GM18498 (cell line): ENCODE measurements at regions not wholly inside any gene's neighbourhood (a gene's known extent, or its start where the extent isn't known, plus 50 kb on each side); places are given as distances from the start of the nearest gene placed in this dataset.
"Not testable (repeated sequence)": the region's sequence is repeated elsewhere in the genome, so short reads cannot be mapped to it uniquely, and the experiment has no call there.

Experiments used
- ATAC-seq: cut with Tn5 transposase; IDR thresholded peaks from one replicate; pipeline ENCODE4 v1.9.1; 2021; ENCODE audit warnings: mild to moderate bottlenecking, moderate library complexity; ENCODE audit not compliant: unreplicated experiment

- ATAC-seq = no peak
These were observed 284.3 kb upstream of the IRX4 start for GRCh38 chr5:2166979-2167377.

- ATAC-seq = no peak
These were observed 283.7 kb upstream of the IRX4 start for GRCh38 chr5:2166306-2166978.

- ATAC-seq = no peak
These were observed 283.0 kb upstream of the IRX4 start for GRCh38 chr5:2165615-2166305.

GRCh38 chr5:2165203-2165602, 282.5 kb upstream of the IRX4 start:
- ATAC-seq = no peak

GRCh38 chr5:2164586-2164985, 281.9 kb upstream of the IRX4 start:
- no peak for ATAC-seq

GRCh38 chr5:2163940-2164490, 281.3 kb upstream of the IRX4 start:
- ATAC-seq = no peak

GRCh38 chr5:2163060-2163856, 280.5 kb upstream of the IRX4 start:
- no peak for ATAC-seq

- no peak for ATAC-seq
These were observed 278.1 kb upstream of the IRX4 start for GRCh38 chr5:2160811-2161210.

GRCh38 chr5:2158767-2159166, 276.0 kb upstream of the IRX4 start:
- ATAC-seq = no peak

- no peak for ATAC-seq
These were observed 275.4 kb upstream of the IRX4 start for GRCh38 chr5:2158109-2158508.

- ATAC-seq = no peak
These were observed 274.6 kb upstream of the IRX4 start for GRCh38 chr5:2157372-2157771.

GRCh38 chr5:2156358-2157059, 273.8 kb upstream of the IRX4 start:
- ATAC-seq = no peak

GRCh38 chr5:2155556-2155955, 272.8 kb upstream of the IRX4 start:
- ATAC-seq = no peak

GRCh38 chr5:2153802-2154201, 271.1 kb upstream of the IRX4 start:
- ATAC-seq = no peak

GRCh38 chr5:2153350-2153749, 270.6 kb upstream of the IRX4 start:
- no peak for ATAC-seq

GRCh38 chr5:2151301-2151888, 268.7 kb upstream of the IRX4 start:
- not testable (repeated sequence) for ATAC-seq

- peak; percentile 56 for ATAC-seq
These were observed 266.4 kb upstream of the IRX4 start for GRCh38 chr5:2149195-2149539.

- ATAC-seq = peak; percentile 19
These were observed 265.8 kb upstream of the IRX4 start for GRCh38 chr5:2148312-2149194.

- ATAC-seq = no peak
These were observed 265.0 kb upstream of the IRX4 start for GRCh38 chr5:2147504-2148311.
